Right lobe of liver (tissue), 6 donors: ENCODE measurements at regions not wholly inside any gene's neighbourhood (a gene's known extent, or its start where the extent isn't known, plus 50 kb on each side); places are given as distances from the start of the nearest gene placed in this dataset.

Experiments used
- ATAC-seq, 4 donors: fragments of 200-7000 bp; cut with Tn5 transposase; one replicate each; pipeline ENCODE4 v1.9.1; 2020; ENCODE audit warnings: mild to moderate bottlenecking in 4 of 4, moderate library complexity in 4 of 4
- DNase-seq, 3 donors: peaks; one replicate each; pipeline ENCODE4 v3.0.0-alpha.2; 2020
- H3K27ac ChIP-seq, 3 donors: fragments of 200-600 bp; one replicate each; pipeline ENCODE4 v1.8.0; 2022
- H3K27me3 ChIP-seq, 2 donors: fragments of 200-600 bp; one replicate each; pipeline ENCODE4 v1.8.0; 2022
- H3K36me3 ChIP-seq, 4 donors: fragments of 200-600 bp; sonication (generic) in 1 of 4; one replicate each; pipeline versions ENCODE4 v1.5.1 to v1.8.0; 2017 to 2022; ENCODE audit warnings: control low read depth in 1 of 4
- H3K4me1 ChIP-seq, 4 donors: fragments of 200-600 bp; sonication (generic) in 1 of 4; one replicate each; pipeline versions ENCODE4 v1.5.1 to v1.8.0; 2017 to 2022; ENCODE audit warnings: control low read depth in 1 of 4
- H3K4me3 ChIP-seq, 3 donors: fragments of 200-600 bp; one replicate each; pipeline ENCODE4 v1.8.0; 2022
- H3K9me3 ChIP-seq, 4 donors: fragments of 200-600 bp; sonication (generic) in 1 of 4; one replicate each; pipeline versions ENCODE4 v1.5.1 to v1.8.0; 2017 to 2022; ENCODE audit warnings: control low read depth in 1 of 4
- POLR2A ChIP-seq: fragments of 450-650 bp; IDR thresholded peaks from one replicate; pipeline ENCODE4 v1.6.1; 2017; ENCODE audit warnings: antibody characterized with exemption, mild to moderate bottlenecking
- whole genome bisulfite sequencing: methylation state at CpG from one replicate; pipeline ENCODE4 v1.1.6; 2018; ENCODE audit warnings: low coverage, low lambda C conversion rate; ENCODE audit not compliant: insufficient coverage; ENCODE audit errors: missing lambda C conversion rate; 5-methylcytosine and 5-hydroxymethylcytosine counted together
- intact Hi-C, 2 donors: fragments of 100-400 bp; cut with DNase I; formaldehyde crosslinking; loops; one replicate each; pipeline versions ENCODE4 v1.11.2 to v1.14.1; 2022
- TF ChIP-seq, protein P1 (sequence below), 4 donors: fragments of 200-600 bp in 3 of 4; fragments of 450-650 bp in 1 of 4; IDR thresholded peaks; one replicate each; pipeline versions ENCODE4 v1.5.1 to v1.8.0; 2016 to 2022; ENCODE audit warnings: antibody characterized with exemption in 4 of 4, mild to moderate bottlenecking in 2 of 4
- donor health status: DM: no; HTN: yes; CAD: no.
- donor health status: DM: no; HTN: no; CAD: no.
- donor health status: DM: no; HTN: no; CAD: no.
- donor health status: DM: no; HTN: yes; CAD: no.
- donor health status: DM: no; HTN: yes; CAD: no.

DNA sequence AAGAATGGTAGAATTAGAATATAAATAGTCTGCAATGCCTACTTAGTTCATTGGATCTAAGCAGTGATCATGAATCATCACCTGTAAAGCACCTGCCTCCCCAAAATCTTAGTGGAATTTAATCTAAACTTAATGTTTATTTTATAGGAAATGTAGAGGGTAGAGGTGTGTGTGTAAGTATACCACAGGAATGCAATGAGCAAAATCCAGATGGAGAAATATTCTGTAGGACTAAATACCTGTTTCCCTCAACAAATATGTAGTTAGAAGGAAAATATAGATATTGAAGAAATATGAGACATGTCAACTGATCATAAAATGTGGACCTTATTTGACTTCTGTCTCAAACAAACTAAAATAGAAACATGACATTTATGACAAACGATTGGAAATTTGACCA lies 839.2 kb upstream of the FBXO33 start:
- no peak for TF ChIP-seq POLR2A
- TF ChIP-seq, protein P1, sequence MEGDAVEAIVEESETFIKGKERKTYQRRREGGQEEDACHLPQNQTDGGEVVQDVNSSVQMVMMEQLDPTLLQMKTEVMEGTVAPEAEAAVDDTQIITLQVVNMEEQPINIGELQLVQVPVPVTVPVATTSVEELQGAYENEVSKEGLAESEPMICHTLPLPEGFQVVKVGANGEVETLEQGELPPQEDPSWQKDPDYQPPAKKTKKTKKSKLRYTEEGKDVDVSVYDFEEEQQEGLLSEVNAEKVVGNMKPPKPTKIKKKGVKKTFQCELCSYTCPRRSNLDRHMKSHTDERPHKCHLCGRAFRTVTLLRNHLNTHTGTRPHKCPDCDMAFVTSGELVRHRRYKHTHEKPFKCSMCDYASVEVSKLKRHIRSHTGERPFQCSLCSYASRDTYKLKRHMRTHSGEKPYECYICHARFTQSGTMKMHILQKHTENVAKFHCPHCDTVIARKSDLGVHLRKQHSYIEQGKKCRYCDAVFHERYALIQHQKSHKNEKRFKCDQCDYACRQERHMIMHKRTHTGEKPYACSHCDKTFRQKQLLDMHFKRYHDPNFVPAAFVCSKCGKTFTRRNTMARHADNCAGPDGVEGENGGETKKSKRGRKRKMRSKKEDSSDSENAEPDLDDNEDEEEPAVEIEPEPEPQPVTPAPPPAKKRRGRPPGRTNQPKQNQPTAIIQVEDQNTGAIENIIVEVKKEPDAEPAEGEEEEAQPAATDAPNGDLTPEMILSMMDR (IDR thresholded peaks at IDR 0.05), result no peak
- H3K9me3 ChIP-seq, result no peaks in the 10 kb centered on the region
- WGBS, result 56% methylated on average over 1 of the region's 1 CpG

DNA sequence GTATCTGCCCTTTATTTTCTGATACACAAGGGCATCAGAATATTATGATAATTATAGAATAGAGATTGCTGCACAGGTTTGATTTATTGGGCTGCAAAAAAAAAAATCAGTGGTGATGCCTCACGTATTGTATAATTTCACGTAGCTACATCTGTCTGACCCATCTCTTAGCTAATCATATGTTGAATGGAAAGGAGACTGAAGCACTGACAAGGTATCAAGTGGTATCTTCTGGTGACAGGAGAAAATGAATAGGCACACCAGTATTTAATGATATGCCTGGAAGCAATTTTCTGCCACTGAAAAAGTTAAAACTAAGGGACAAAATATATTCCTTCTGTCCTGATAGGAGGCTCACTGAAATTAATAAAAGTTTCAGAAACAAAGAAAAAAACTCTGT lies 837.2 kb upstream of the FBXO33 start:
- 64% methylated on average over 2 of the region's 2 CpGs for WGBS
- no peak overlapping the region for H3K4me3 ChIP-seq
- no peak overlapping the region for H3K27ac ChIP-seq
- DNase-seq, result no peak
- TF ChIP-seq, protein P1 (IDR thresholded peaks at IDR 0.05), result no peak
- no peaks in the 10 kb centered on the region for H3K4me1 ChIP-seq
- H3K27me3 ChIP-seq, result no peaks in the 10 kb centered on the region
- H3K36me3 ChIP-seq, result no peaks in the 10 kb centered on the region
- intact Hi-C loops, result no loop called here
- no peak for ATAC-seq
- no peaks in the 10 kb centered on the region for H3K9me3 ChIP-seq

More for the DNA sequence above, 839.2 kb upstream of the FBXO33 start:
- H3K36me3 ChIP-seq, result no peaks in the 10 kb centered on the region
- no peaks in the 10 kb centered on the region for H3K4me1 ChIP-seq
- intact Hi-C loops, result no loop called here
- no peak overlapping the region for H3K27ac ChIP-seq
- ATAC-seq (no peak), DNase-seq (no peak)
- H3K27me3 ChIP-seq, result no peaks in the 10 kb centered on the region
- no peak overlapping the region for H3K4me3 ChIP-seq

- H3K27ac ChIP-seq, result no peak overlapping the region
- ATAC-seq, result no peak
- H3K27me3 ChIP-seq, result no peaks in the 10 kb centered on the region
- no peaks in the 10 kb centered on the region for H3K36me3 ChIP-seq
- no peaks in the 10 kb centered on the region for H3K4me1 ChIP-seq
- no peak overlapping the region for H3K4me3 ChIP-seq
- intact Hi-C loops, result no loop called here
- WGBS, result 41% methylated on average over 2 of the region's 2 CpGs
- DNase-seq, result no peak
- TF ChIP-seq, protein P1 (IDR thresholded peaks at IDR 0.05), result no peak
- TF ChIP-seq POLR2A, result no peak
- no peaks in the 10 kb centered on the region for H3K9me3 ChIP-seq
These were observed 836.0 kb upstream of the FBXO33 start for GRCh38 chr14:40268236-40268635.

DNA sequence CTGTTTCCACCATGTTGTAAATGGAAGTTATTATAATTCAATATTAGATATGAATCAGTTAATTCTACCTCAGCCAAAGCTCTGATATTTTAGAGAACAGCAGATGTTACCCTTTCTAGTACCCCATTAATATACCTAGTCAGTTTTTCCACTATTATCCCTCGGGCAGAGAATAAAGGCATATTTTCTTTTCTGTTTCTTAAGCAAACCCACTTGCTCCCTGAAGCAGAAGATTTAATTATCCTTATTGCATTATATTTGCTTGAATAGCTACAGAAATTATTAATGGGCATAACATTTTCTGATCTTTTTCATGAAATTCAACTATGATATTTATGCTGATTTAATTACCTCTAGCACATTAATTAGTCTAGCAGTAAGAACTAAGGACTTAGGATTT lies 832.9 kb upstream of the FBXO33 start:
- Histone ChIP-seq H3K4me1 (no peaks in the 10 kb centered on the region), H3K36me3 (no peaks in the 10 kb centered on the region), H3K4me3 (no peak overlapping the region), H3K9me3 (no peaks in the 10 kb centered on the region), H3K27me3 (no peaks in the 10 kb centered on the region), H3K27ac (no peak overlapping the region)
- intact Hi-C loops, result no loop called here
- WGBS, result 25% methylated on average over 1 of the region's 1 CpG
- DNase-seq, result no peak
- no peak for ATAC-seq
- no peak for TF ChIP-seq POLR2A
- TF ChIP-seq, protein P1 (IDR thresholded peaks at IDR 0.05), result no peak

DNA sequence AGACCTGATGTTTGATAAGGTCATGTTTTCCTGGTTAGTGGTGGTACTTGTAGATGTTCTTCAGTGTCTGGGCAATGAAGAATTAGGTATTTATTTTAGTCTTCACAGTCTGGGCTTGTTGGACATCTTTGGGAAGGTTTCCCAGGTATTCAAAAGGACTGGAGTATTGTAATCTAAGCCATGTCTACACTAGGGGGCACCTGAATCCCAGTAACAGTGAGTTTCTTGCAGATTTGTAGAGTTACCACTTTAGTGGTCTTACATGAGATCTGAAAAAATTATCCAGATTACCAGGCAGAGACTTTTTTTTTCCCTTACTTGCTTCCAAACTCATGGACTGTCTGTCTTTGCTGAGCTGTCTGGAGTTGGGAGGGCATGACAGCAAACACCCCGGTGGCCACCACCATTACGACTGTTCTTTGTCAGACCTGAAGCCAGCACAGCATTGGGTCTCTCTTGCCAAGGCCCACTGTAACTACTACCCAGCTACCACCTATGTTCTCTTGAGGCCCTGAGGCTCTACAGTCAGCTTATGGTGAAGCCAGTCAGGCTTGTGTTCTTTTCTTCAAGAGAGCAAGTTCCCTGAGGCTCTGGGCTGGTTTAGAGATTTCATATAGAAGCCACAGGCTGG lies 820.7 kb upstream of the FBXO33 start:
- no CpG with 5 or more reads among the region's 2 CpGs for WGBS
- Histone ChIP-seq H3K9me3 (no peaks in the 10 kb centered on the region), H3K27me3 (no peaks in the 10 kb centered on the region), H3K4me3 (no peak overlapping the region), H3K27ac (no peak overlapping the region), H3K4me1 (no peaks in the 10 kb centered on the region), H3K36me3 (no peaks in the 10 kb centered on the region)
- no peak for TF ChIP-seq POLR2A
- TF ChIP-seq, protein P1 (IDR thresholded peaks at IDR 0.05), result no peak
- no peak for ATAC-seq
- intact Hi-C loops, result no loop called here
- DNase-seq, result no peak
